Hypothalamus (tissue), 51 donors: ENCODE measurements at regions not wholly inside any gene's neighbourhood (a gene's known extent, or its start where the extent isn't known, plus 50 kb on each side); places are given as distances from the start of the nearest gene placed in this dataset.

Source experiments
- DNase-seq, 51 donors: peaks; one replicate each; lab custom pipeline; 2025; lab: John Stamatoyannopoulos, UW

- DNase-seq: no peak
These were observed 103.2 kb downstream of the TBX5 start for GRCh38 chr12:114302606-114303315.

- DNase-seq: no peak
These were observed 103.8 kb downstream of the TBX5 start for GRCh38 chr12:114302117-114302516.

- DNase-seq: no peak
These were observed 111.7 kb downstream of the TBX5 start for GRCh38 chr12:114294303-114294685.

- no peak for DNase-seq
These were observed 112.2 kb downstream of the TBX5 start for GRCh38 chr12:114293571-114294302.

GRCh38 chr12:114293073-114293472 lies 112.9 kb downstream of the TBX5 start:
- DNase-seq: no peak

- no peak for DNase-seq
These were observed 114.4 kb downstream of the TBX5 start for GRCh38 chr12:114291389-114292060.

GRCh38 chr12:114287821-114288525 lies 118.0 kb downstream of the TBX5 start:
- no peak for DNase-seq

GRCh38 chr12:114286145-114286544 lies 119.8 kb downstream of the TBX5 start:
- no peak for DNase-seq

- no peak for DNase-seq
These were observed 120.4 kb downstream of the TBX5 start for GRCh38 chr12:114285554-114285953.

- peak in 1 of 51 donors; percentile 2 for DNase-seq
These were observed 121.9 kb downstream of the TBX5 start for GRCh38 chr12:114284041-114284440.

GRCh38 chr12:114275932-114276785 lies 129.8 kb downstream of the TBX5 start:
- no peak for DNase-seq

GRCh38 chr12:114275086-114275485 lies 130.9 kb downstream of the TBX5 start:
- DNase-seq: no peak

GRCh38 chr12:114274131-114274530 lies 131.8 kb downstream of the TBX5 start:
- DNase-seq: no peak

GRCh38 chr12:114272605-114273004 lies 133.3 kb downstream of the TBX5 start:
- DNase-seq: no peak

GRCh38 chr12:114272071-114272470 lies 133.9 kb downstream of the TBX5 start:
- DNase-seq: no peak

- DNase-seq: peak in 1 of 51 donors; percentile 0
These were observed 136.8 kb downstream of the TBX5 start for GRCh38 chr12:114269153-114269552.

GRCh38 chr12:114266536-114266935 lies 139.4 kb downstream of the TBX5 start:
- no peak for DNase-seq

- DNase-seq: no peak
These were observed 140.9 kb downstream of the TBX5 start for GRCh38 chr12:114265036-114265435.

GRCh38 chr12:114263056-114263805 lies 142.7 kb downstream of the TBX5 start:
- peak in 3 of 51 donors; percentile 0 to 7 (median 1) for DNase-seq
